HepG2 (cell line): ENCODE measurements at regions not wholly inside any gene's neighbourhood (a gene's known extent, or its start where the extent isn't known, plus 50 kb on each side); places are given as distances from the start of the nearest gene placed in this dataset.

Experiments used
- ATAC-seq: fragments of 200-7000 bp; cut with Tn5 transposase; 3 replicates; pipeline ENCODE4 v1.9.1; 2020; ENCODE audit warnings: mild to moderate bottlenecking, moderate library complexity
- BruUV-seq: library from RNA; stranded (reverse); fragments of 400-500 nt; replicated peaks from 2 replicates; lab custom pipeline; 2021; lab: Mats Ljungman, UMichigan
- CTCF ChIA-PET: fragments of 300-600 bp; formaldehyde crosslinking; extraction: SDS; loops from one replicate; lab custom pipeline; 2021; ENCODE audit warnings: low total read pairs, inconsistent platforms, low intra/inter-chr PET ratio; lab: Yijun Ruan, JAX
- POLR2A ChIA-PET: fragments of 350-600 bp; sonication (Branson Sonifier 250); formaldehyde crosslinking; loops from one replicate; lab custom pipeline; 2020; ENCODE audit warnings: antibody characterized with exemption, inconsistent platforms; lab: Yijun Ruan, JAX
- DNase-seq: peaks from one replicate; pipeline ENCODE4 v3.0.0-alpha.2; 2015; ENCODE audit warnings: low spot score
- FAIRE-seq: peaks from 3 replicates; lab custom pipeline; 2011; peaks lifted over from hg19 to GRCh38; lab: Jason Lieb, UNC
- H2AFZ ChIP-seq: one replicate; pipeline ENCODE4 v1.6.1; 2011; ENCODE audit warnings: low read length, inconsistent platforms
- H3K27ac ChIP-seq: fragments of 300-600 bp; 3 replicates; pipeline ENCODE4 v1.8.0; 2011; ENCODE audit warnings: mixed run types, mild to moderate bottlenecking, mixed read lengths, low read length, inconsistent platforms; ENCODE audit not compliant: insufficient read depth; ENCODE audit errors: extremely low read length
- H3K27me3 ChIP-seq, 2 experiments: fragments of 200-600 bp in 1 of 2; 2 replicates in 1 of 2; 3 replicates in 1 of 2; pipeline versions ENCODE4 v1.6.0 to v1.8.0; 2011; ENCODE audit warnings: low read length in 2 of 2, mild to moderate bottlenecking in 2 of 2, moderate library complexity in 2 of 2, inconsistent platforms in 1 of 2; ENCODE audit not compliant: insufficient read depth in 2 of 2, control insufficient read depth in 1 of 2
- H3K36me3 ChIP-seq, 2 experiments: fragments of 200-600 bp in 1 of 2; replicated peaks in 1 of 2; 2 replicates in 1 of 2; 3 replicates in 1 of 2; pipeline versions ENCODE4 v1.5.1 to v1.8.0; 2011; ENCODE audit warnings: low read length in 2 of 2, inconsistent platforms in 1 of 2; ENCODE audit not compliant: insufficient read depth in 2 of 2, control insufficient read depth in 1 of 2
- H3K4me1 ChIP-seq: 2 replicates; pipeline ENCODE4 v1.5.1; 2012; ENCODE audit warnings: low read length, inconsistent platforms; ENCODE audit not compliant: insufficient read depth
- H3K4me2 ChIP-seq: 2 replicates; pipeline ENCODE4 v1.6.0; 2011; ENCODE audit warnings: low read depth, low read length, inconsistent platforms
- H3K4me3 ChIP-seq, 3 experiments: fragments of 200-600 bp in 1 of 3; sonication (generic), shearing (Covaris generic) in 1 of 3; replicated peaks in 1 of 3; 2 replicates each; pipeline ENCODE4 v1.5.1; 2011 to 2016; ENCODE audit warnings: low read length in 3 of 3, inconsistent platforms in 2 of 3, low read depth in 2 of 3, mild to moderate bottlenecking in 2 of 3, control low read depth in 1 of 3, mixed read lengths in 1 of 3; ENCODE audit not compliant: insufficient read depth in 1 of 3
- H3K79me2 ChIP-seq: one replicate; pipeline ENCODE4 v1.6.1; 2011; ENCODE audit warnings: low read length, inconsistent platforms; ENCODE audit not compliant: insufficient read depth
- H3K9ac ChIP-seq: 2 replicates; pipeline ENCODE4 v1.6.0; 2011; ENCODE audit warnings: mild to moderate bottlenecking, low read depth, low read length, inconsistent platforms; ENCODE audit not compliant: insufficient read depth
- H3K9me3 ChIP-seq: 2 replicates; pipeline ENCODE4 v1.5.1; 2012; ENCODE audit warnings: mild to moderate bottlenecking, low read length
- H4K20me1 ChIP-seq: 2 replicates; pipeline ENCODE4 v1.6.0; 2011; ENCODE audit warnings: inconsistent platforms, mild to moderate bottlenecking, low read length, moderate library complexity; ENCODE audit not compliant: insufficient read depth
- ATAD3A ChIP-seq: sonication (generic); formaldehyde crosslinking; IDR thresholded peaks from 2 replicates; pipeline ENCODE4 v1.4.0; 2020; ENCODE audit warnings: missing genetic modification reagents
- CC2D1A ChIP-seq: sonication (generic); formaldehyde crosslinking; IDR thresholded peaks from 2 replicates; pipeline ENCODE4 v1.8.1; 2023; ENCODE audit warnings: mild to moderate bottlenecking, missing genetic modification reagents
- HMG20B ChIP-seq: conservative IDR thresholded peaks from 2 replicates; pipeline ENCODE4 v1.6.1; 2016; ENCODE audit warnings: missing genetic modification reagents, missing compliant biosample characterization
- PHF5A ChIP-seq: IDR thresholded peaks from one replicate; pipeline ENCODE4 v1.6.1; 2018; ENCODE audit warnings: low read depth, missing genetic modification reagents; ENCODE audit not compliant: unreplicated experiment
- SRSF4 ChIP-seq: fragments of 200-400 bp; formaldehyde crosslinking; IDR thresholded peaks from one replicate; pipeline ENCODE4 v1.6.1; 2018; ENCODE audit warnings: mild to moderate bottlenecking, low read depth, low read length, moderate library complexity; ENCODE audit not compliant: poor library complexity, severe bottlenecking
- THAP8 ChIP-seq: sonication (generic); formaldehyde crosslinking; IDR thresholded peaks from 2 replicates; pipeline ENCODE4 v1.5.1; 2020; ENCODE audit warnings: missing genetic modification reagents, mild to moderate bottlenecking, borderline replicate concordance
- YEATS4 ChIP-seq: sonication (generic); formaldehyde crosslinking; IDR thresholded peaks from 2 replicates; pipeline ENCODE4 v1.4.0; 2020; ENCODE audit warnings: missing genetic modification reagents, borderline replicate concordance
- ZBTB2 ChIP-seq: sonication (generic); formaldehyde crosslinking; IDR thresholded peaks from 2 replicates; pipeline ENCODE4 v1.8.0; 2022; ENCODE audit warnings: low read depth, missing genetic modification reagents
- ZC3H4 ChIP-seq: sonication (generic); formaldehyde crosslinking; IDR thresholded peaks from 2 replicates; pipeline ENCODE4 v1.4.0; 2020; ENCODE audit warnings: missing genetic modification reagents, borderline replicate concordance
- ZFP90 ChIP-seq: sonication (generic); formaldehyde crosslinking; IDR thresholded peaks from 2 replicates; pipeline ENCODE4 v1.8.0; 2022; ENCODE audit warnings: missing genetic modification reagents, mild to moderate bottlenecking, inconsistent platforms, borderline replicate concordance
- ZMAT3 ChIP-seq: sonication (generic); formaldehyde crosslinking; conservative IDR thresholded peaks from 2 replicates; pipeline ENCODE4 v1.7.0; 2021; ENCODE audit warnings: missing genetic modification reagents
- ZNF143 ChIP-seq: sonication (generic); formaldehyde crosslinking; IDR thresholded peaks from 2 replicates; pipeline ENCODE4 v1.4.0; 2020; ENCODE audit warnings: missing genetic modification reagents
- ZNF816 ChIP-seq: sonication (generic); formaldehyde crosslinking; IDR thresholded peaks from 2 replicates; pipeline ENCODE4 v1.8.0; 2022; ENCODE audit warnings: missing genetic modification reagents, mild to moderate bottlenecking, borderline replicate concordance
- WGBS: methylation state at CpG from one replicate; pipeline ENCODE4 v1.1.6; 2017; ENCODE audit warnings: low lambda C conversion rate; 5-methylcytosine and 5-hydroxymethylcytosine counted together
- in situ Hi-C: cut with HindIII; loops from 2 replicates; pipeline ENCODE4 v1.10.0; 2017; ENCODE audit warnings: low pct_unique_long_range_greater_than_20kb; ENCODE audit not compliant: extremely low pct_ligation_motif_present
- intact Hi-C: fragments of 100-400 bp; cut with micrococcal nuclease; formaldehyde crosslinking; loops from one replicate; pipeline ENCODE4 v1.10.0; 2022; ENCODE audit not compliant: unreplicated experiment
- TF ChIP-seq, protein P1 (sequence below): sonication (generic); formaldehyde crosslinking; IDR thresholded peaks from 2 replicates; pipeline ENCODE4 v1.4.0; 2020; ENCODE audit warnings: missing genetic modification reagents

DNA sequence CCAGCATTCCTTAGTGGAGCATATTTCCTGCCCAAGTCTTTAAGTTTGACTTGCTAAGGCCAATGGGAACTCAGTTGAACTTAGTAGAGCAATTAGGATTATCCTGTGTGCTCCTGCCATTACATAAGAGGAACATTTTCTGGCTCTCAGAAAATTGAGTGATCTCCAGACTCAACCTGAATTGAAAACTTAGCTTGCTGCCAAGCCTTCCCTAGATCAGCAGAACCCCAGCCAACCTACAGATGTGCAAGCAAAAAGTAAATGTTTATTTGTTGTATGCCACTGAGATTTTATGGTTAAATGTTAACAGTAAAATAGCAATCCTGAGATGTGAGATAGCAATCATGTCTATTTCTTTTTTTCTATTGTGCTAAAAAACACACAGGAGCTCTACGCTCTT lies 350.9 kb downstream of the OLFM4 start:
- BruUV-seq: no TSS peak
- ATAC-seq: no peak

More for the DNA sequence above, 350.9 kb downstream of the OLFM4 start:
- no peaks in the 10 kb centered on the region for H4K20me1 ChIP-seq
- no peaks in the 10 kb centered on the region for H3K79me2 ChIP-seq
- no peaks in the 10 kb centered on the region for H3K36me3 ChIP-seq
- DNase-seq (no peak), FAIRE-seq (no peak)
- ChIA-PET POLR2A (no interaction called here), CTCF (no interaction called here)
- 75% methylated on average over 1 of the region's 1 CpG for WGBS
- H3K27ac ChIP-seq: no peak overlapping the region
- intact Hi-C loops (no loop called here), in situ Hi-C loops (no loop called here)
- H3K9me3 ChIP-seq: peaks cover 40% of the 10 kb centered on the region
- H2AFZ ChIP-seq: no peak overlapping the region
- H3K4me3 ChIP-seq: no peak overlapping the region
- no peak for TF ChIP-seq ZNF143 (CRISPR knock-in tag)
- TF ChIP-seq, protein P1, sequence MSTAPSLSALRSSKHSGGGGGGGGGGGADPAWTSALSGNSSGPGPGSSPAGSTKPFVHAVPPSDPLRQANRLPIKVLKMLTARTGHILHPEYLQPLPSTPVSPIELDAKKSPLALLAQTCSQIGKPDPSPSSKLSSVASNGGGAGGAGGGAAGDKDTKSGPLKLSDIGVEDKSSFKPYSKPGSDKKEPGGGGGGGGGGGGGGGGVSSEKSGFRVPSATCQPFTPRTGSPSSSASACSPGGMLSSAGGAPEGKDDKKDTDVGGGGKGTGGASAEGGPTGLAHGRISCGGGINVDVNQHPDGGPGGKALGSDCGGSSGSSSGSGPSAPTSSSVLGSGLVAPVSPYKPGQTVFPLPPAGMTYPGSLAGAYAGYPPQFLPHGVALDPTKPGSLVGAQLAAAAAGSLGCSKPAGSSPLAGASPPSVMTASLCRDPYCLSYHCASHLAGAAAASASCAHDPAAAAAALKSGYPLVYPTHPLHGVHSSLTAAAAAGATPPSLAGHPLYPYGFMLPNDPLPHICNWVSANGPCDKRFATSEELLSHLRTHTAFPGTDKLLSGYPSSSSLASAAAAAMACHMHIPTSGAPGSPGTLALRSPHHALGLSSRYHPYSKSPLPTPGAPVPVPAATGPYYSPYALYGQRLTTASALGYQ (CRISPR knock-in tag): no peak
- no peak for TF ChIP-seq ZBTB2 (CRISPR knock-in tag)
- TF ChIP-seq ZNF816 (CRISPR knock-in tag): no peak
- TF ChIP-seq ATAD3A (CRISPR knock-in tag): no peak
- no peak for TF ChIP-seq PHF5A
- TF ChIP-seq ZFP90 (CRISPR knock-in tag): no peak
- TF ChIP-seq YEATS4 (CRISPR knock-in tag): no peak
- no peak for TF ChIP-seq ZMAT3 (CRISPR knock-in tag)
- TF ChIP-seq ZC3H4: no peak
- TF ChIP-seq CC2D1A (CRISPR knock-in tag): no peak
- no peak for TF ChIP-seq HMG20B
- TF ChIP-seq SRSF4: no peak
- no peak for TF ChIP-seq THAP8 (CRISPR knock-in tag)
- H3K9ac ChIP-seq: no peak overlapping the region
- H3K4me2 ChIP-seq: no peak overlapping the region
- H3K27me3 ChIP-seq: no peaks in the 10 kb centered on the region
- no peaks in the 10 kb centered on the region for H3K4me1 ChIP-seq
